A549 (cell line): ENCODE measurements at regions not wholly inside any gene's neighbourhood (a gene's known extent, or its start where the extent isn't known, plus 50 kb on each side); places are given as distances from the start of the nearest gene placed in this dataset.
"Not testable (repeated sequence)": the region's sequence is repeated elsewhere in the genome, so short reads cannot be mapped to it uniquely, and the experiment has no call there.

Experiments used
- ATAC-seq, 2 experiments: fragments of 200-7000 bp in 1 of 2; fragments of >200 bp in 1 of 2; cut with Nextera tagmentation in 1 of 2; cut with Tn5 transposase in 1 of 2; 3 replicates each; pipeline versions ENCODE4 v1.8.0 to v1.9.1; 2018 to 2020; ENCODE audit warnings: mild to moderate bottlenecking in 1 of 2, moderate library complexity in 1 of 2
- CTCF ChIA-PET: fragments of 300-600 bp; sonication (Branson Sonifier 250); formaldehyde crosslinking; extraction: SDS; loops from one replicate; lab custom pipeline; 2021; ENCODE audit warnings: antibody characterized with exemption, inconsistent platforms; lab: Yijun Ruan, JAX
- POLR2A ChIA-PET: fragments of 350-600 bp; formaldehyde crosslinking; extraction: SDS; loops from one replicate; lab custom pipeline; 2021; ENCODE audit warnings: antibody characterized with exemption, inconsistent platforms; lab: Yijun Ruan, JAX
- DNase-seq, 2 experiments: peaks; one replicate each; pipeline versions ENCODE4 v3.0.0 to v3.0.0-alpha.2; 2011 to 2016; ENCODE audit warnings: low read depth in 1 of 2, low spot score in 1 of 2
- FAIRE-seq: peaks from 2 replicates; lab custom pipeline; 2011; peaks lifted over from hg19 to GRCh38; lab: Jason Lieb, UNC
- H3K27ac ChIP-seq, 2 experiments: fragments of >200 bp; sonication (Bioruptor Twin); formaldehyde crosslinking; 3 replicates each; pipeline ENCODE4 v1.5.1; 2016 to 2017
- H3K4me1 ChIP-seq: fragments of >200 bp; sonication (Bioruptor Twin); formaldehyde crosslinking; 3 replicates; pipeline ENCODE4 v1.6.1; 2016
- H3K4me2 ChIP-seq: fragments of >200 bp; sonication (Bioruptor Twin); formaldehyde crosslinking; 3 replicates; pipeline ENCODE4 v1.6.1; 2016
- H3K4me3 ChIP-seq: fragments of >200 bp; sonication (Bioruptor Twin); formaldehyde crosslinking; 3 replicates; pipeline ENCODE4 v1.5.1; 2016
- H3K9me3 ChIP-seq: fragments of >200 bp; sonication (Bioruptor Twin); formaldehyde crosslinking; 3 replicates; pipeline ENCODE4 v1.6.1; 2016
- CBX8 ChIP-seq: fragments of 200-600 bp; sonication (generic); IDR thresholded peaks from 2 replicates; pipeline ENCODE4 v1.6.1; 2016
- CEBPB ChIP-seq, 2 experiments: fragments of >200 bp in 1 of 2; sonication (Bioruptor Twin) in 1 of 2; formaldehyde crosslinking in 1 of 2; IDR thresholded peaks; 2 replicates each; pipeline ENCODE4 v1.6.1; 2012 to 2016
- CHD2 ChIP-seq: fragments of 150-350 bp; IDR thresholded peaks from 2 replicates; pipeline ENCODE4 v1.6.1; 2014; ENCODE audit warnings: low read length; ENCODE audit not compliant: partially characterized antibody
- EHF ChIP-seq: fragments of 250-450 bp; sonication (Bioruptor Pico); IDR thresholded peaks from 2 replicates; pipeline ENCODE4 v1.5.0; 2020; ENCODE audit warnings: mild to moderate bottlenecking
- EHMT2 ChIP-seq: fragments of 200-600 bp; sonication (generic); IDR thresholded peaks from 2 replicates; pipeline ENCODE4 v1.6.1; 2016; ENCODE audit warnings: antibody characterized with exemption, low read depth, mild to moderate bottlenecking, moderate library complexity
- EP300 ChIP-seq, 2 experiments: fragments of >200 bp; sonication (Bioruptor Twin); formaldehyde crosslinking; IDR thresholded peaks; 2 replicates in 1 of 2; 3 replicates in 1 of 2; pipeline ENCODE4 v1.6.1; 2016 to 2017
- ESRRA ChIP-seq: fragments of 150-350 bp; IDR thresholded peaks from 2 replicates; pipeline ENCODE4 v1.6.1; 2014; ENCODE audit warnings: mild to moderate bottlenecking, low read length, borderline replicate concordance
- FOSB ChIP-seq: fragments of 250-450 bp; sonication (Bioruptor Pico); IDR thresholded peaks from 2 replicates; pipeline ENCODE4 v1.5.0; 2020; ENCODE audit warnings: mild to moderate bottlenecking, moderate library complexity
- GATA3 ChIP-seq: IDR thresholded peaks from 2 replicates; pipeline ENCODE4 v1.6.1; 2012; ENCODE audit warnings: borderline replicate concordance
- JUNB ChIP-seq: fragments of >200 bp; sonication (Bioruptor Twin); formaldehyde crosslinking; IDR thresholded peaks from 2 replicates; pipeline ENCODE4 v1.6.1; 2016
- NFE2L2 ChIP-seq: fragments of 150-350 bp; conservative IDR thresholded peaks from 2 replicates; pipeline ENCODE4 v1.6.1; 2014; ENCODE audit warnings: low read length
- NPAS2 ChIP-seq: fragments of 250-450 bp; sonication (Bioruptor Pico); IDR thresholded peaks from 2 replicates; pipeline ENCODE4 v1.8.0; 2022; ENCODE audit warnings: mild to moderate bottlenecking, moderate library complexity, borderline replicate concordance
- PBX3 ChIP-seq: IDR thresholded peaks from 2 replicates; pipeline ENCODE4 v1.6.1; 2012
- POLR2AphosphoS2 ChIP-seq: conservative IDR thresholded peaks from 2 replicates; pipeline ENCODE4 v1.6.1; 2012; ENCODE audit warnings: low read length, improper control_type of control experiment, inconsistent platforms
- RARB ChIP-seq: fragments of 250-450 bp; sonication (Bioruptor Pico); IDR thresholded peaks from 2 replicates; pipeline ENCODE4 v1.8.0; 2021; ENCODE audit warnings: mild to moderate bottlenecking, moderate library complexity
- RNF2 ChIP-seq: fragments of 200-600 bp; sonication (generic); IDR thresholded peaks from 2 replicates; pipeline ENCODE4 v1.6.1; 2016; ENCODE audit warnings: low read depth, mild to moderate bottlenecking, antibody characterized with exemption, moderate library complexity, borderline replicate concordance
- SMC3 ChIP-seq: fragments of >200 bp; sonication (Bioruptor Twin); formaldehyde crosslinking; IDR thresholded peaks from 3 replicates; pipeline ENCODE4 v1.6.1; 2018; ENCODE audit warnings: inconsistent platforms
- USF2 ChIP-seq: fragments of 450-650 bp; IDR thresholded peaks from 2 replicates; pipeline ENCODE4 v1.6.1; 2014; ENCODE audit warnings: antibody characterized with exemption
- ZFP36 ChIP-seq: fragments of 450-650 bp; IDR thresholded peaks from 2 replicates; pipeline ENCODE4 v1.6.1; 2014; ENCODE audit warnings: borderline replicate concordance; ENCODE audit not compliant: partially characterized antibody
- ZNF302 ChIP-seq: fragments of 250-450 bp; sonication (Bioruptor Pico); IDR thresholded peaks from 2 replicates; pipeline ENCODE4 v1.9.0; 2021; ENCODE audit warnings: inconsistent platforms, mild to moderate bottlenecking, moderate library complexity
- WGBS: methylation state at CpG from one replicate; pipeline ENCODE4 v1.1.6; 2017; ENCODE audit errors: missing lambda C conversion rate; 5-methylcytosine and 5-hydroxymethylcytosine counted together

- 75% methylated on average over 7 of the region's 7 CpGs for WGBS
- ATAC-seq = no peak
- FAIRE-seq = no peak
- CTCF ChIA-PET = interaction anchor here (0.7 to 17.2 kb wide), 8 partner anchors 11 to 159 kb away, joined by 3 to 362 read pairs (median 98); no protein-coding TSS in a partner anchor
- TF ChIP-seq FOSB (CRISPR knock-in tag) (no peak), NFE2L2 (no peak), ZNF302 (no peak), JUNB (no peak), SMC3 (no peak), CEBPB (IDR thresholded peaks at IDR 0.05) (no peak; a peak in 1 of 4 replicates), ZFP36 (no peak), POLR2AphosphoS2 (no peak), GATA3 (no peak), NPAS2 (no peak), EP300 (IDR thresholded peaks at IDR 0.05) (no peak), EHMT2 (no peak), RNF2 (no peak), USF2 (no peak), ESRRA (no peak), CBX8 (no peak), RARB (CRISPR knock-in tag) (no peak), EHF (CRISPR knock-in tag) (no peak), CHD2 (no peak)
- no peak overlapping the region for H3K27ac ChIP-seq
- peaks cover 18% of the 10 kb centered on the region for H3K4me1 ChIP-seq
- no peak for DNase-seq
- POLR2A ChIA-PET = no interaction called here
- no peak overlapping the region for H3K4me2 ChIP-seq
- H3K9me3 ChIP-seq = no peaks in the 10 kb centered on the region
- H3K4me3 ChIP-seq = no peak overlapping the region
Measured at GRCh38 chr19:29875931-29876330, 64.1 kb downstream of the CCNE1 start.

- H3K4me1 ChIP-seq = peaks cover 18% of the 10 kb centered on the region
- CTCF ChIA-PET = interaction anchor here (0.7 to 17.2 kb wide), 9 partner anchors 10 to 1895 kb away, joined by 3 to 362 read pairs (median 45); no protein-coding TSS in a partner anchor
- DNase-seq = no peak
- no peaks in the 10 kb centered on the region for H3K9me3 ChIP-seq
- FAIRE-seq = no peak
- no peak overlapping the region for H3K27ac ChIP-seq
- WGBS = 42% methylated on average over 6 of the region's 6 CpGs
- no peak for TF ChIP-seq PBX3
- no peak for ATAC-seq
- H3K4me3 ChIP-seq = no peak overlapping the region
- no peak overlapping the region for H3K4me2 ChIP-seq
- POLR2A ChIA-PET = no interaction called here
Measured at GRCh38 chr19:29876414-29876813, 64.6 kb downstream of the CCNE1 start.

GRCh38 chr19:29876908-29877307 lies 65.1 kb downstream of the CCNE1 start:
- DNase-seq, H3K27ac ChIP-seq, H3K4me2 ChIP-seq, ATAC-seq, FAIRE-seq, POLR2A ChIA-PET, H3K9me3 ChIP-seq, H3K4me3 ChIP-seq: not testable (repeated sequence)
- 32% methylated on average over 4 of the region's 4 CpGs for WGBS
- peaks cover 18% of the 10 kb centered on the region for H3K4me1 ChIP-seq
- CTCF ChIA-PET = interaction anchor here (0.6 to 17.2 kb wide), 9 partner anchors 10 to 1895 kb away, joined by 3 to 362 read pairs (median 45); no protein-coding TSS in a partner anchor
